ENCODE measurements at regions not wholly inside any gene's neighbourhood (a gene's known extent, or its start where the extent isn't known, plus 50 kb on each side); places are given as distances from the start of the nearest gene placed in this dataset.

- no peak overlapping the region for H3K4me3 Mint-ChIP-seq
- H3K4me1 Mint-ChIP-seq: no peaks in the 10 kb centered on the region
- Histone ChIP-seq H3K9me2 (ENCODE audit: insufficient read depth) (no peaks in the 10 kb centered on the region), H3F3A (replicated peaks; ENCODE audit: low read depth) (no peaks in the 10 kb centered on the region), H3K36me3 (ENCODE audit: insufficient read depth) (no peaks in the 10 kb centered on the region), H4K20me1 (replicated peaks; ENCODE audit: insufficient read depth) (no peaks in the 10 kb centered on the region), H3K27ac (ENCODE audit: low read depth) (no peak overlapping the region), H2AFZ (no peak overlapping the region), H3K4me1 (ENCODE audit: insufficient read depth) (no peaks in the 10 kb centered on the region), H3K4me2 (no peak overlapping the region), H3K27me3 (ENCODE audit: insufficient read depth) (no peaks in the 10 kb centered on the region), H3K4me3 (no peak overlapping the region), H3K79me2 (replicated peaks; ENCODE audit: insufficient read depth) (no peaks in the 10 kb centered on the region)
- ATAC-seq: no peak
- no peaks in the 10 kb centered on the region for H3K27me3 Mint-ChIP-seq (ENCODE audit: insufficient read depth, low read depth, poor library complexity)
- TF ChIP-seq STAT1 (IDR thresholded peaks at IDR 0.05; ENCODE audit: unreplicated experiment) (no peak), ZNF462 (CRISPR knock-in tag; IDR thresholded peaks at IDR 0.05) (no peak), CTCF (conservative IDR thresholded peaks at IDR 0.05; ENCODE audit: low read depth in 2 of 2) (no peak), ZNF114 (CRISPR knock-in tag; IDR thresholded peaks at IDR 0.05) (no peak), CREB1 (CRISPR knock-in tag; IDR thresholded peaks at IDR 0.05; ENCODE audit: low read depth) (no peak), NANOG (IDR thresholded peaks at IDR 0.05; ENCODE audit: borderline replicate concordance) (no peak), EZH2phosphoT487 (IDR thresholded peaks at IDR 0.05; ENCODE audit: unreplicated experiment) (no peak), EZH2 (IDR thresholded peaks at IDR 0.05; ENCODE audit: low read depth, unreplicated experiment) (no peak)
- TF ChIP-seq, protein P1, sequence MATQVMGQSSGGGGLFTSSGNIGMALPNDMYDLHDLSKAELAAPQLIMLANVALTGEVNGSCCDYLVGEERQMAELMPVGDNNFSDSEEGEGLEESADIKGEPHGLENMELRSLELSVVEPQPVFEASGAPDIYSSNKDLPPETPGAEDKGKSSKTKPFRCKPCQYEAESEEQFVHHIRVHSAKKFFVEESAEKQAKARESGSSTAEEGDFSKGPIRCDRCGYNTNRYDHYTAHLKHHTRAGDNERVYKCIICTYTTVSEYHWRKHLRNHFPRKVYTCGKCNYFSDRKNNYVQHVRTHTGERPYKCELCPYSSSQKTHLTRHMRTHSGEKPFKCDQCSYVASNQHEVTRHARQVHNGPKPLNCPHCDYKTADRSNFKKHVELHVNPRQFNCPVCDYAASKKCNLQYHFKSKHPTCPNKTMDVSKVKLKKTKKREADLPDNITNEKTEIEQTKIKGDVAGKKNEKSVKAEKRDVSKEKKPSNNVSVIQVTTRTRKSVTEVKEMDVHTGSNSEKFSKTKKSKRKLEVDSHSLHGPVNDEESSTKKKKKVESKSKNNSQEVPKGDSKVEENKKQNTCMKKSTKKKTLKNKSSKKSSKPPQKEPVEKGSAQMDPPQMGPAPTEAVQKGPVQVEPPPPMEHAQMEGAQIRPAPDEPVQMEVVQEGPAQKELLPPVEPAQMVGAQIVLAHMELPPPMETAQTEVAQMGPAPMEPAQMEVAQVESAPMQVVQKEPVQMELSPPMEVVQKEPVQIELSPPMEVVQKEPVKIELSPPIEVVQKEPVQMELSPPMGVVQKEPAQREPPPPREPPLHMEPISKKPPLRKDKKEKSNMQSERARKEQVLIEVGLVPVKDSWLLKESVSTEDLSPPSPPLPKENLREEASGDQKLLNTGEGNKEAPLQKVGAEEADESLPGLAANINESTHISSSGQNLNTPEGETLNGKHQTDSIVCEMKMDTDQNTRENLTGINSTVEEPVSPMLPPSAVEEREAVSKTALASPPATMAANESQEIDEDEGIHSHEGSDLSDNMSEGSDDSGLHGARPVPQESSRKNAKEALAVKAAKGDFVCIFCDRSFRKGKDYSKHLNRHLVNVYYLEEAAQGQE (IDR thresholded peaks at IDR 0.05; ENCODE audit: unreplicated experiment): no peak
- H3K27ac Mint-ChIP-seq: no peak overlapping the region
- H3K9me3 Mint-ChIP-seq: no peaks in the 10 kb centered on the region
- no peaks in the 10 kb centered on the region for H3K36me3 Mint-ChIP-seq (ENCODE audit: low read depth)
- no peak for DNase-seq (ENCODE audit: low spot score)
Measured at GRCh38 chr4:158055668-158056067, 117.2 kb downstream of the GASK1B start.
